CD14-positive monocyte (primary cell): ENCODE measurements at regions not wholly inside any gene's neighbourhood (a gene's known extent, or its start where the extent isn't known, plus 50 kb on each side); places are given as distances from the start of the nearest gene placed in this dataset.

Experiments
- DNase-seq, 3 donors: peaks; one replicate each; pipeline ENCODE4 v3.0.0-alpha.2; 2011 to 2022
- H2AFZ ChIP-seq: 2 replicates; pipeline ENCODE4 v1.6.0; 2012; ENCODE audit warnings: mild to moderate bottlenecking, low read depth, low read length, inconsistent platforms; ENCODE audit not compliant: insufficient read depth, poor library complexity, severe bottlenecking
- H3K27ac ChIP-seq, 2 donors: 1 replicate in 1 of 2; 2 replicates in 1 of 2; pipeline ENCODE4 v1.5.1; 2012 to 2013; ENCODE audit warnings: low read length in 2 of 2, control low read depth in 1 of 2, inconsistent platforms in 1 of 2, low read depth in 1 of 2, mild to moderate bottlenecking in 1 of 2
- H3K27me3 ChIP-seq, 2 donors: one replicate each; pipeline versions ENCODE4 v1.6.0 to v1.6.1; 2011 to 2013; ENCODE audit warnings: low read length in 2 of 2; ENCODE audit not compliant: control insufficient read depth in 2 of 2, insufficient read depth in 2 of 2
- H3K36me3 ChIP-seq, 2 donors: replicated peaks in 1 of 2; 1 replicate in 1 of 2; 2 replicates in 1 of 2; pipeline versions ENCODE4 v1.5.1 to v1.6.1; 2012 to 2013; ENCODE audit warnings: low read length in 2 of 2, control low read depth in 1 of 2, inconsistent platforms in 1 of 2, mild to moderate bottlenecking in 1 of 2; ENCODE audit not compliant: insufficient read depth in 2 of 2, control insufficient read depth in 1 of 2
- H3K4me1 ChIP-seq, 2 donors: 1 replicate in 1 of 2; 2 replicates in 1 of 2; pipeline versions ENCODE4 v1.5.1 to v1.6.1; 2012 to 2013; ENCODE audit warnings: low read length in 2 of 2, control low read depth in 1 of 2, inconsistent platforms in 1 of 2, mild to moderate bottlenecking in 1 of 2, moderate library complexity in 1 of 2; ENCODE audit not compliant: insufficient read depth in 2 of 2, control insufficient read depth in 1 of 2
- H3K4me2 ChIP-seq: replicated peaks from 2 replicates; pipeline ENCODE3; 2012; ENCODE audit warnings: low read length, moderate library complexity, mild to moderate bottlenecking; ENCODE audit not compliant: poor library complexity, severe bottlenecking; ENCODE audit errors: extremely low read depth
- H3K4me3 ChIP-seq, 3 experiments: fragments of 200-600 bp in 1 of 3; sonication (generic) in 1 of 3; replicated peaks in 1 of 3; 1 replicate in 2 of 3; 2 replicates in 1 of 3; pipeline ENCODE4 v1.5.1; 2011 to 2013; ENCODE audit warnings: low read length in 3 of 3, mild to moderate bottlenecking in 3 of 3, control low read depth in 2 of 3, low read depth in 2 of 3, inconsistent platforms in 1 of 3, moderate library complexity in 1 of 3
- H3K79me2 ChIP-seq: 2 replicates; pipeline ENCODE4 v1.6.0; 2012; ENCODE audit warnings: mild to moderate bottlenecking, control low read depth, inconsistent platforms, low read length, moderate library complexity; ENCODE audit not compliant: insufficient read depth
- H3K9ac ChIP-seq: 2 replicates; pipeline ENCODE4 v1.6.0; 2017; ENCODE audit warnings: low read length, mild to moderate bottlenecking; ENCODE audit not compliant: insufficient read depth, poor library complexity, severe bottlenecking
- H3K9me3 ChIP-seq, 2 donors: replicated peaks in 1 of 2; 1 replicate in 1 of 2; 2 replicates in 1 of 2; pipeline versions ENCODE4 v1.5.1 to v1.6.1; 2012 to 2013; ENCODE audit warnings: low read length in 2 of 2, control low read depth in 1 of 2; ENCODE audit not compliant: control insufficient read depth in 1 of 2, insufficient read depth in 1 of 2
- H4K20me1 ChIP-seq: 2 replicates; pipeline ENCODE4 v1.6.0; 2012; ENCODE audit warnings: mild to moderate bottlenecking, low read length, control low read depth, moderate library complexity; ENCODE audit not compliant: insufficient read depth
- H3K27ac Mint-ChIP-seq, 7 donors: one replicate each; pipeline ENCODE4 v1.8.0; 2020; ENCODE audit warnings: mild to moderate bottlenecking in 7 of 7, mixed read lengths in 7 of 7, moderate library complexity in 6 of 7, inconsistent platforms in 2 of 7
- H3K27me3 Mint-ChIP-seq, 3 donors: one replicate each; pipeline ENCODE4 v1.8.0; 2021 to 2022; ENCODE audit warnings: low read depth in 3 of 3, mild to moderate bottlenecking in 3 of 3, mixed read lengths in 3 of 3, moderate library complexity in 3 of 3, inconsistent platforms in 1 of 3
- H3K36me3 Mint-ChIP-seq, 2 donors: one replicate each; pipeline ENCODE4 v1.8.0; 2020; ENCODE audit warnings: mixed read lengths in 2 of 2, inconsistent platforms in 1 of 2, mild to moderate bottlenecking in 1 of 2
- H3K4me1 Mint-ChIP-seq: one replicate; pipeline ENCODE4 v1.8.0; 2020; ENCODE audit warnings: mild to moderate bottlenecking, mixed read lengths
- H3K4me3 Mint-ChIP-seq, 2 donors: one replicate each; pipeline ENCODE4 v1.8.0; 2020; ENCODE audit warnings: mild to moderate bottlenecking in 2 of 2, mixed read lengths in 2 of 2, moderate library complexity in 1 of 2
- H3K9me3 Mint-ChIP-seq, 7 donors: one replicate each; pipeline ENCODE4 v1.8.0; 2020 to 2022; ENCODE audit warnings: mixed read lengths in 7 of 7, mild to moderate bottlenecking in 6 of 7, moderate library complexity in 6 of 7, inconsistent platforms in 2 of 7
- WGBS: methylation state at CpG from one replicate; pipeline ENCODE4 v1.1.5; 2013; ENCODE audit warnings: missing lambda C conversion rate; ENCODE audit not compliant: insufficient coverage; 5-methylcytosine and 5-hydroxymethylcytosine counted together
- intact Hi-C, 2 donors: fragments of 100-400 bp; cut with micrococcal nuclease; formaldehyde crosslinking; loops; one replicate each; pipeline versions ENCODE4 v1.15.0 to v1.15.1; 2023
- TF ChIP-seq, protein P1 (sequence below): fragments of 200-600 bp; IDR thresholded peaks from one replicate; pipeline ENCODE4 v1.8.0; 2022; ENCODE audit warnings: antibody characterized with exemption, mild to moderate bottlenecking

DNA sequence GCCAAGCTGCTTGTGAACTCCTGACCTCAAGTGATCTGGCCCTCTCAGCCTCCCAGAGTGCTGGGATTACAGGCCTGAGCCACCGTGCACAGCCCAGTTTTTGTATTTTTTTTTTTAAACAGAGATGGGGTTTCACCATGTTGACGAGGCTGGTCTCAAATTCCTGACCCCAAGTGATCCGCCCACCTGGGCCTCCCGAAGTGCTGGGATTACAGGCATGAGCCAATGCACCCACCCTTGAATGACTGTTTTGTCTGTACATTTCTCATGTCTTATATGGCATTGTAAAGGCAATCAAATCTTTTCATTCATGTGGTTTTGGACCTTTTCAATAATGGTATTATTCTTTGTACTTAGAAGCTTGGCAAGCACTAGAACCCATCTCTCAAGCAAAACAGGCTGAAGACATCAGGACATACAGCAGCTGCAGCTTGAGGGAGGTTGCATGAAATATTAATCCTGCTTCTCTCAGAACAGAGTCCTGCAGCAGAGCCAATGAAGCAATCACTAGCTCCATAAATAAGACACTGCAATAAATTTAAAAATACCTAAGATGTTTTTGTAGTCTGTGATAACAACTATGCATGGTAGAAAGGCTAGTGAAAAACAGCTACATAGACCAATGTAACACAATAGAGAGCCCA, 209.9 kb downstream of the TUBA3C start:
- no peaks in the 10 kb centered on the region for H3K79me2 ChIP-seq
- H3K4me1 ChIP-seq: no peaks in the 10 kb centered on the region
- H3K27ac ChIP-seq: no peak overlapping the region
- H3K4me3 ChIP-seq: no peak overlapping the region
- H3K27me3 ChIP-seq: no peaks in the 10 kb centered on the region
- Mint-ChIP-seq H3K9me3 (peaks cover 2 to 14% (median 6%) of the 10 kb centered on the region in 7 donors), H3K27ac (no peak overlapping the region), H3K36me3 (no peaks in the 10 kb centered on the region), H3K4me3 (no peak overlapping the region), H3K4me1 (no peaks in the 10 kb centered on the region), H3K27me3 (no peaks in the 10 kb centered on the region)
- DNase-seq: no peak
- H3K9me3 ChIP-seq: peaks cover 9 to 17% of the 10 kb centered on the region in 2 donors
- WGBS: 76% methylated on average over 3 of the region's 4 CpGs
- intact Hi-C loops: no loop called here
- H3K36me3 ChIP-seq: no peaks in the 10 kb centered on the region
- H2AFZ ChIP-seq: no peak overlapping the region
- H4K20me1 ChIP-seq: no peaks in the 10 kb centered on the region
- TF ChIP-seq, protein P1, sequence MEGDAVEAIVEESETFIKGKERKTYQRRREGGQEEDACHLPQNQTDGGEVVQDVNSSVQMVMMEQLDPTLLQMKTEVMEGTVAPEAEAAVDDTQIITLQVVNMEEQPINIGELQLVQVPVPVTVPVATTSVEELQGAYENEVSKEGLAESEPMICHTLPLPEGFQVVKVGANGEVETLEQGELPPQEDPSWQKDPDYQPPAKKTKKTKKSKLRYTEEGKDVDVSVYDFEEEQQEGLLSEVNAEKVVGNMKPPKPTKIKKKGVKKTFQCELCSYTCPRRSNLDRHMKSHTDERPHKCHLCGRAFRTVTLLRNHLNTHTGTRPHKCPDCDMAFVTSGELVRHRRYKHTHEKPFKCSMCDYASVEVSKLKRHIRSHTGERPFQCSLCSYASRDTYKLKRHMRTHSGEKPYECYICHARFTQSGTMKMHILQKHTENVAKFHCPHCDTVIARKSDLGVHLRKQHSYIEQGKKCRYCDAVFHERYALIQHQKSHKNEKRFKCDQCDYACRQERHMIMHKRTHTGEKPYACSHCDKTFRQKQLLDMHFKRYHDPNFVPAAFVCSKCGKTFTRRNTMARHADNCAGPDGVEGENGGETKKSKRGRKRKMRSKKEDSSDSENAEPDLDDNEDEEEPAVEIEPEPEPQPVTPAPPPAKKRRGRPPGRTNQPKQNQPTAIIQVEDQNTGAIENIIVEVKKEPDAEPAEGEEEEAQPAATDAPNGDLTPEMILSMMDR: no peak
- H3K9ac ChIP-seq: no peak overlapping the region
- no peak overlapping the region for H3K4me2 ChIP-seq

DNA sequence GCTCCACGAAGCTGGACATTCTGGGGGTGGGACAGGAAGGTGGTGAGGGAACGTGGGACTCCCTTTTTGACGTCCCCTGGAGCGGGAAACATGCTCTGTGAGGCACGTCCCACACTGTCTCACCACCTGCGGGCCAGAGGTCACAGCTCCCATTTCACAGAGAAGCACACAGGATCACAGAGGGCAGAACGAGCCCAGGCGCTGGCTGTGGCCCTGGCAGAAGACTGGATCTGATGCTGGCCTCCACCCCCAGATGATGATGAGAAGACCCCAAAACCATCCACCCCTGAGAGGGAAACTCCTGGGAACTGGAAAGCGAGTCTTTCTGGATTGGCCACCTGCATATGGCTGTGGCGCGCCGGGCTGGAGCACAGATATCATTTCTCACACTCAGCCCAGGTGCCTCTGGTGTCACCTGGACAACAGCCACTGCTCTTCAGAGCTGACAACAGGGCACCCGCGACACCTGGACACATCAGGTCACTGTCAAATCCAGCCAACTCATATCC, 216.2 kb downstream of the TUBA3C start:
- H3K9me3 ChIP-seq: peaks cover 46 to 57% of the 10 kb centered on the region in 2 donors
- H3K27me3 ChIP-seq: no peaks in the 10 kb centered on the region
- H3K36me3 ChIP-seq: no peaks in the 10 kb centered on the region
- 69% methylated on average over 4 of the region's 14 CpGs for WGBS
- Mint-ChIP-seq H3K9me3 (peaks cover 0 to 49% (median 26%) of the 10 kb centered on the region in 7 donors), H3K4me3 (no peak overlapping the region), H3K27ac (no peak overlapping the region), H3K36me3 (no peaks in the 10 kb centered on the region), H3K4me1 (no peaks in the 10 kb centered on the region), H3K27me3 (peaks cover 0 to 4% (median 0%) of the 10 kb centered on the region in 3 donors)
- H3K79me2 ChIP-seq: no peaks in the 10 kb centered on the region
- H3K4me1 ChIP-seq: no peaks in the 10 kb centered on the region
- intact Hi-C loops: no loop called here
- H3K4me3 ChIP-seq: no peak overlapping the region
- no peak overlapping the region for H3K9ac ChIP-seq
- H3K4me2 ChIP-seq: no peak overlapping the region
- TF ChIP-seq, protein P1: no peak
- no peak overlapping the region for H2AFZ ChIP-seq
- no peak overlapping the region for H3K27ac ChIP-seq
- DNase-seq: no peak
- H4K20me1 ChIP-seq: no peaks in the 10 kb centered on the region
